ENCODE measurements at regions not wholly inside any gene's neighbourhood (a gene's known extent, or its start where the extent isn't known, plus 50 kb on each side); places are given as distances from the start of the nearest gene placed in this dataset.

- no peaks in the 10 kb centered on the region for H3K27me3 Mint-ChIP-seq (ENCODE audit: low read depth)
- H3K4me3 Mint-ChIP-seq, result no peak overlapping the region
- no peak for TF ChIP-seq CTCF (IDR thresholded peaks at IDR 0.05; ENCODE audit: unreplicated experiment)
- peaks cover 39% of the 10 kb centered on the region for H3K4me1 Mint-ChIP-seq
- no peaks in the 10 kb centered on the region for H3K36me3 Mint-ChIP-seq
- peaks cover 5% of the 10 kb centered on the region for H3K9me3 Mint-ChIP-seq
- DNase-seq (ENCODE audit: low spot score in 2 of 2, unreplicated experiment in 2 of 2), result no peak
- no peak overlapping the region for H3K27ac Mint-ChIP-seq
Observed at GRCh38 chr16:86932130-86932982, 354.0 kb downstream of the FOXL1 start.

- Mint-ChIP-seq H3K36me3 (no peaks in the 10 kb centered on the region), H3K27me3 (ENCODE audit: low read depth) (no peaks in the 10 kb centered on the region), H3K9me3 (peaks cover 14% of the 10 kb centered on the region), H3K4me3 (no peak overlapping the region), H3K4me1 (peaks cover 20% of the 10 kb centered on the region), H3K27ac (no peak overlapping the region)
- DNase-seq (ENCODE audit: low spot score in 2 of 2, unreplicated experiment in 2 of 2), result no peak
- no peak for TF ChIP-seq CTCF (IDR thresholded peaks at IDR 0.05; ENCODE audit: unreplicated experiment)
Observed at GRCh38 chr16:86934581-86935375, 356.4 kb downstream of the FOXL1 start.

GRCh38 chr16:86939609-86940008 is 361.3 kb downstream of the FOXL1 start:
- H3K4me1 Mint-ChIP-seq, result peaks cover 16% of the 10 kb centered on the region

GRCh38 chr16:86941731-86942130 is 363.4 kb downstream of the FOXL1 start:
- no peak for TF ChIP-seq CTCF (IDR thresholded peaks at IDR 0.05; ENCODE audit: unreplicated experiment)
- Mint-ChIP-seq H3K9me3 (peaks cover 25% of the 10 kb centered on the region), H3K27ac (no peak overlapping the region), H3K36me3 (peaks cover 5% of the 10 kb centered on the region), H3K4me1 (peaks cover 20% of the 10 kb centered on the region), H3K4me3 (no peak overlapping the region), H3K27me3 (ENCODE audit: low read depth) (no peaks in the 10 kb centered on the region)
- no peak for DNase-seq (ENCODE audit: low spot score in 2 of 2, unreplicated experiment in 2 of 2)

More at GRCh38 chr16:86939609-86940008, 361.3 kb downstream of the FOXL1 start:
- no peak for DNase-seq (ENCODE audit: low spot score in 2 of 2, unreplicated experiment in 2 of 2)
- H3K27me3 Mint-ChIP-seq (ENCODE audit: low read depth), result no peaks in the 10 kb centered on the region
- no peak overlapping the region for H3K4me3 Mint-ChIP-seq
- no peak overlapping the region for H3K27ac Mint-ChIP-seq
- no peak for TF ChIP-seq CTCF (IDR thresholded peaks at IDR 0.05; ENCODE audit: unreplicated experiment)
- H3K9me3 Mint-ChIP-seq, result peaks cover 25% of the 10 kb centered on the region
- peaks cover 5% of the 10 kb centered on the region for H3K36me3 Mint-ChIP-seq

GRCh38 chr16:86942151-86943051 is 364.1 kb downstream of the FOXL1 start:
- H3K4me1 Mint-ChIP-seq, result peaks cover 26% of the 10 kb centered on the region
- H3K9me3 Mint-ChIP-seq, result peaks cover 20% of the 10 kb centered on the region
- H3K36me3 Mint-ChIP-seq, result peaks cover 5% of the 10 kb centered on the region
- no peak overlapping the region for H3K27ac Mint-ChIP-seq
- DNase-seq (ENCODE audit: low spot score in 2 of 2, unreplicated experiment in 2 of 2), result no peak
- no peak for TF ChIP-seq CTCF (IDR thresholded peaks at IDR 0.05; ENCODE audit: unreplicated experiment)
- H3K27me3 Mint-ChIP-seq (ENCODE audit: low read depth), result no peaks in the 10 kb centered on the region
- no peak overlapping the region for H3K4me3 Mint-ChIP-seq
